NCI-H446 treated with DMSO at 0.1 percent for 48 hours (cell line): ENCODE measurements at regions not wholly inside any gene's neighbourhood (a gene's known extent, or its start where the extent isn't known, plus 50 kb on each side); places are given as distances from the start of the nearest gene placed in this dataset.

Source experiments
- DNase-seq: peaks from one replicate; lab custom pipeline; 2025; lab: John Stamatoyannopoulos, UW

- no peak for DNase-seq
Observed at GRCh38 chr6:156725712-156726111, 51.5 kb upstream of the ARID1B start.

- no peak for DNase-seq
Observed at GRCh38 chr6:156720691-156721685, 56.2 kb upstream of the ARID1B start.

- DNase-seq: no peak
Observed at GRCh38 chr6:156719720-156720563, 57.2 kb upstream of the ARID1B start.

GRCh38 chr6:156719395-156719719, 57.8 kb upstream of the ARID1B start:
- DNase-seq: no peak

GRCh38 chr6:156718647-156719394, 58.4 kb upstream of the ARID1B start:
- DNase-seq: no peak

GRCh38 chr6:156717542-156717941, 59.6 kb upstream of the ARID1B start:
- DNase-seq: no peak

GRCh38 chr6:156715839-156716238, 61.3 kb upstream of the ARID1B start:
- DNase-seq: no peak

- no peak for DNase-seq
Observed at GRCh38 chr6:156713548-156713947, 63.6 kb upstream of the ARID1B start.

GRCh38 chr6:156710479-156710878, 66.7 kb upstream of the ARID1B start:
- no peak for DNase-seq

GRCh38 chr6:156707818-156708217, 69.4 kb upstream of the ARID1B start:
- no peak for DNase-seq

- no peak for DNase-seq
Observed at GRCh38 chr6:156703719-156704118, 73.5 kb upstream of the ARID1B start.

GRCh38 chr6:156701966-156702365, 75.2 kb upstream of the ARID1B start:
- DNase-seq: no peak

- no peak for DNase-seq
Observed at GRCh38 chr6:156700440-156701057, 76.6 kb upstream of the ARID1B start.

GRCh38 chr6:156699935-156700334, 77.2 kb upstream of the ARID1B start:
- no peak for DNase-seq

GRCh38 chr6:156699017-156699421, 78.2 kb upstream of the ARID1B start:
- no peak for DNase-seq

- no peak for DNase-seq
Observed at GRCh38 chr6:156698239-156699016, 78.8 kb upstream of the ARID1B start.

GRCh38 chr6:156697225-156697830, 79.8 kb upstream of the ARID1B start:
- DNase-seq: no peak

GRCh38 chr6:156695742-156696141, 81.4 kb upstream of the ARID1B start:
- DNase-seq: no peak

GRCh38 chr6:156694679-156695078, 82.5 kb upstream of the ARID1B start:
- DNase-seq: no peak

- DNase-seq: no peak
Observed at GRCh38 chr6:156691018-156691417, 86.2 kb upstream of the ARID1B start.

GRCh38 chr6:156689656-156690055, 87.5 kb upstream of the ARID1B start:
- DNase-seq: no peak
